ENCODE measurements at regions not wholly inside any gene's neighbourhood (a gene's known extent, or its start where the extent isn't known, plus 50 kb on each side); places are given as distances from the start of the nearest gene placed in this dataset.

GRCh38 chr2:196487417-196487816 is 152.1 kb upstream of the CCDC150 start:
- TF ChIP-seq, protein P1, sequence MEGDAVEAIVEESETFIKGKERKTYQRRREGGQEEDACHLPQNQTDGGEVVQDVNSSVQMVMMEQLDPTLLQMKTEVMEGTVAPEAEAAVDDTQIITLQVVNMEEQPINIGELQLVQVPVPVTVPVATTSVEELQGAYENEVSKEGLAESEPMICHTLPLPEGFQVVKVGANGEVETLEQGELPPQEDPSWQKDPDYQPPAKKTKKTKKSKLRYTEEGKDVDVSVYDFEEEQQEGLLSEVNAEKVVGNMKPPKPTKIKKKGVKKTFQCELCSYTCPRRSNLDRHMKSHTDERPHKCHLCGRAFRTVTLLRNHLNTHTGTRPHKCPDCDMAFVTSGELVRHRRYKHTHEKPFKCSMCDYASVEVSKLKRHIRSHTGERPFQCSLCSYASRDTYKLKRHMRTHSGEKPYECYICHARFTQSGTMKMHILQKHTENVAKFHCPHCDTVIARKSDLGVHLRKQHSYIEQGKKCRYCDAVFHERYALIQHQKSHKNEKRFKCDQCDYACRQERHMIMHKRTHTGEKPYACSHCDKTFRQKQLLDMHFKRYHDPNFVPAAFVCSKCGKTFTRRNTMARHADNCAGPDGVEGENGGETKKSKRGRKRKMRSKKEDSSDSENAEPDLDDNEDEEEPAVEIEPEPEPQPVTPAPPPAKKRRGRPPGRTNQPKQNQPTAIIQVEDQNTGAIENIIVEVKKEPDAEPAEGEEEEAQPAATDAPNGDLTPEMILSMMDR (IDR thresholded peaks at IDR 0.05; ENCODE audit: poor library complexity): no peak
- no peak for TF ChIP-seq EZH2 (IDR thresholded peaks at IDR 0.05; ENCODE audit: borderline replicate concordance)
- TF ChIP-seq EZH2phosphoT487 (IDR thresholded peaks at IDR 0.05; ENCODE audit: low read depth, severe bottlenecking, unreplicated experiment): no peak

All from hepatocyte (in vitro differentiated cells).